ENCODE measurements at regions not wholly inside any gene's neighbourhood (a gene's known extent, or its start where the extent isn't known, plus 50 kb on each side); places are given as distances from the start of the nearest gene placed in this dataset.

- no peak for TF ChIP-seq BACH2 (CRISPR knock-in tag; IDR thresholded peaks at IDR 0.05; ENCODE audit: borderline replicate concordance)
- ATAC-seq: no peak
Measured at GRCh38 chr7:7100432-7100849, 81.9 kb upstream of the C1GALT1 start.

- no peak for ATAC-seq
Measured at GRCh38 chr7:7102906-7103305, 79.4 kb upstream of the C1GALT1 start.

GRCh38 chr7:7103343-7104313, 78.7 kb upstream of the C1GALT1 start:
- TF ChIP-seq CSRNP3 (CRISPR knock-in tag; IDR thresholded peaks at IDR 0.05) (no peak), TOX (CRISPR knock-in tag; IDR thresholded peaks at IDR 0.05; ENCODE audit: borderline replicate concordance) (no peak), TSHZ2 (CRISPR knock-in tag; IDR thresholded peaks at IDR 0.05) (no peak), ISL1 (CRISPR knock-in tag; IDR thresholded peaks at IDR 0.05) (no peak), POU6F1 (CRISPR knock-in tag; IDR thresholded peaks at IDR 0.05; ENCODE audit: borderline replicate concordance, low read depth) (no peak), TCF4 (CRISPR knock-in tag; IDR thresholded peaks at IDR 0.05; ENCODE audit: borderline replicate concordance) (no peak), PPARA (CRISPR knock-in tag; IDR thresholded peaks at IDR 0.05; ENCODE audit: borderline replicate concordance) (no peak), OSR1 (CRISPR knock-in tag; IDR thresholded peaks at IDR 0.05) (no peak), ZC3H10 (CRISPR knock-in tag; IDR thresholded peaks at IDR 0.05) (no peak), SNAI2 (CRISPR knock-in tag; IDR thresholded peaks at IDR 0.05) (no peak), GLIS3 (CRISPR knock-in tag; IDR thresholded peaks at IDR 0.05) (no peak), ZNF565 (CRISPR knock-in tag; conservative IDR thresholded peaks at IDR 0.05; ENCODE audit: low read depth) (no peak), ESRRG (CRISPR knock-in tag; IDR thresholded peaks at IDR 0.05) (no peak), CSDC2 (CRISPR knock-in tag; IDR thresholded peaks at IDR 0.05) (no peak)
- ATAC-seq: peak; percentile 70

More at GRCh38 chr7:7102906-7103305, 79.4 kb upstream of the C1GALT1 start:
- TF ChIP-seq ISL1 (CRISPR knock-in tag; IDR thresholded peaks at IDR 0.05) (no peak), POU6F1 (CRISPR knock-in tag; IDR thresholded peaks at IDR 0.05; ENCODE audit: borderline replicate concordance, low read depth) (no peak), ZNF565 (CRISPR knock-in tag; conservative IDR thresholded peaks at IDR 0.05; ENCODE audit: low read depth) (no peak), ESRRG (CRISPR knock-in tag; IDR thresholded peaks at IDR 0.05) (no peak), PPARA (CRISPR knock-in tag; IDR thresholded peaks at IDR 0.05; ENCODE audit: borderline replicate concordance) (no peak), ZC3H10 (CRISPR knock-in tag; IDR thresholded peaks at IDR 0.05) (no peak), PATZ1 (CRISPR knock-in tag; IDR thresholded peaks at IDR 0.05; ENCODE audit: borderline replicate concordance) (no peak), ZFP30 (CRISPR knock-in tag; IDR thresholded peaks at IDR 0.05) (no peak), BACH2 (CRISPR knock-in tag; IDR thresholded peaks at IDR 0.05; ENCODE audit: borderline replicate concordance) (no peak), ARNTL (CRISPR knock-in tag; IDR thresholded peaks at IDR 0.05; ENCODE audit: borderline replicate concordance, low read depth) (no peak), RARB (CRISPR knock-in tag; IDR thresholded peaks at IDR 0.05) (no peak), TOX (CRISPR knock-in tag; IDR thresholded peaks at IDR 0.05; ENCODE audit: borderline replicate concordance) (no peak), OSR1 (CRISPR knock-in tag; IDR thresholded peaks at IDR 0.05) (no peak), SNAI2 (CRISPR knock-in tag; IDR thresholded peaks at IDR 0.05) (no peak), ZNF70 (CRISPR knock-in tag; IDR thresholded peaks at IDR 0.05) (no peak), CSRNP3 (CRISPR knock-in tag; IDR thresholded peaks at IDR 0.05) (no peak)
